ENCODE measurements at regions not wholly inside any gene's neighbourhood (a gene's known extent, or its start where the extent isn't known, plus 50 kb on each side); places are given as distances from the start of the nearest gene placed in this dataset.

DNA sequence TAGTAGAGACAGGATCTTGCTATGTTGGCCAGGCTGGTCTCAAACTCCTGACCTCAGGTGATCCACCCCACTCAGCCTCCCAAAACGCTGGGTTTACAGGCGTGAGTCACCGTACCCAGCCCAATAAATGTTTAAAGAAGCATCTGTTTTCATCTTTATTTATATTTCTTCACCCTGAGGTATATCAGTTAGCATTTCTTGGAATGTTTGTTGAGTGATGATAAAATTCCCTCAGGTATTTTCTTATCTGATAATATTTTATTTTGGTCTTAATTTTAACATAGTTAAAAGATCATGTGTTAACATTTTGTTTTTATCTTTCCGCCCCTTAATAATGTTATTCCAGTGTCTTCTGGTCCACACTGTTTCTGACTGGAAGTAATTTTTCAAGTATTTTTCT, 839.6 kb upstream of the CDH10 start:
- TF ChIP-seq FOXK2 (IDR thresholded peaks at IDR 0.05) (no peak), FOXM1 (IDR thresholded peaks at IDR 0.05; ENCODE audit: borderline replicate concordance) (no peak), SP1 (IDR thresholded peaks at IDR 0.05) (no peak), HDGF (IDR thresholded peaks at IDR 0.05; ENCODE audit: borderline replicate concordance) (no peak), L3MBTL2 (conservative IDR thresholded peaks at IDR 0.05) (no peak), SUZ12 (IDR thresholded peaks at IDR 0.05) (no peak), TARDBP (IDR thresholded peaks at IDR 0.05) (no peak), LEF1 (IDR thresholded peaks at IDR 0.05; ENCODE audit: borderline replicate concordance) (no peak), ELF4 (IDR thresholded peaks at IDR 0.05) (no peak), ZNF384 (IDR thresholded peaks at IDR 0.05) (no peak), CTBP1 (IDR thresholded peaks at IDR 0.05; ENCODE audit: borderline replicate concordance) (no peak), NFRKB (IDR thresholded peaks at IDR 0.05) (no peak)
- TF ChIP-seq, protein P1, sequence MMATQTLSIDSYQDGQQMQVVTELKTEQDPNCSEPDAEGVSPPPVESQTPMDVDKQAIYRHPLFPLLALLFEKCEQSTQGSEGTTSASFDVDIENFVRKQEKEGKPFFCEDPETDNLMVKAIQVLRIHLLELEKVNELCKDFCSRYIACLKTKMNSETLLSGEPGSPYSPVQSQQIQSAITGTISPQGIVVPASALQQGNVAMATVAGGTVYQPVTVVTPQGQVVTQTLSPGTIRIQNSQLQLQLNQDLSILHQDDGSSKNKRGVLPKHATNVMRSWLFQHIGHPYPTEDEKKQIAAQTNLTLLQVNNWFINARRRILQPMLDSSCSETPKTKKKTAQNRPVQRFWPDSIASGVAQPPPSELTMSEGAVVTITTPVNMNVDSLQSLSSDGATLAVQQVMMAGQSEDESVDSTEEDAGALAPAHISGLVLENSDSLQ (IDR thresholded peaks at IDR 0.05), result no peak
- ChIA-PET POLR2A (no interaction called here), CTCF (no interaction called here)
- DNase-seq (ENCODE audit: extremely low spot score), result no peak

DNA sequence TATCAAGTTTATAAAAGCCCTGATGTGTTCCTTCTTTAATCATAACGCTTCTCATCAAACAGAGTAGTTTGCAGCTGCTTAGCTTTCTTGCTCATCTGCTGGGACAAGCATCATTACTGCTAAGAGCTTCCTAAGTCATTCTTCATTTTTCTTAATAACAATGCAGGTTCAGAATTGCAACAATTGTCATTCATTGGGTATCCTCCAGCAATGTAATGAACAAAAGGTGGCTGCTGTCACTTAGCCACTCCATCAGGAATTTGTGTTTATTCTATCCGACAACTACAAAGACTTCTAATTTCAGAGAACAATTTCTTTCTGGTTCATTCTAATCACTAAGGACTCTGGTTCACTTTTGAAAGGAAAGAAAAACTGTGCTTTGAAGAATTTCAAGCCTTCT, 836.7 kb upstream of the CDH10 start:
- POLR2A ChIA-PET, result no interaction called here
- DNase-seq (ENCODE audit: extremely low spot score), result no peak
- CTCF ChIA-PET, result no interaction called here
- TF ChIP-seq FOXA1 (IDR thresholded peaks at IDR 0.05) (no peak), ARNT (IDR thresholded peaks at IDR 0.05) (no peak), NFRKB (IDR thresholded peaks at IDR 0.05) (no peak), ZNF384 (IDR thresholded peaks at IDR 0.05) (no peak), FOXK2 (IDR thresholded peaks at IDR 0.05) (no peak), HDGF (IDR thresholded peaks at IDR 0.05; ENCODE audit: borderline replicate concordance) (no peak), SUZ12 (IDR thresholded peaks at IDR 0.05) (no peak)

DNA sequence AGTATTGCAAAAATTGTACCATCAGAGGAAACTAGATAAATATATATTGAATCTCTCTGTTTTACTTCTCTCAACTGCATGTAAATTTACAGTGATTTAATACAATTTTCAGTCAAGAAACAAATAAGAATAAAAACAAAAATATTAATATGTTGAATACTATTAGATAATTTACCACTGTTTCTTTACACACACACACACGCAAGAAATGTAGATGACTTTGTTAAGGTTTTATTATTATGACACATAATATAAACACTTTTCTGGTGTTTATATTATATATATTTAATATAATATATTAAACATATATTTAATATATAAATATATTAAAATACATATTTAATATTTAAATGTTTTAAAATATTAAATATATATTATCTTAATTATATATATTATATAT, 814.3 kb upstream of the CDH10 start:
- TF ChIP-seq ARNT (IDR thresholded peaks at IDR 0.05) (no peak), FOXA1 (IDR thresholded peaks at IDR 0.05) (no peak), FOXM1 (IDR thresholded peaks at IDR 0.05; ENCODE audit: borderline replicate concordance) (no peak), HDGF (IDR thresholded peaks at IDR 0.05; ENCODE audit: borderline replicate concordance) (no peak), TARDBP (IDR thresholded peaks at IDR 0.05) (no peak)
- POLR2A ChIA-PET, result no interaction called here

DNA sequence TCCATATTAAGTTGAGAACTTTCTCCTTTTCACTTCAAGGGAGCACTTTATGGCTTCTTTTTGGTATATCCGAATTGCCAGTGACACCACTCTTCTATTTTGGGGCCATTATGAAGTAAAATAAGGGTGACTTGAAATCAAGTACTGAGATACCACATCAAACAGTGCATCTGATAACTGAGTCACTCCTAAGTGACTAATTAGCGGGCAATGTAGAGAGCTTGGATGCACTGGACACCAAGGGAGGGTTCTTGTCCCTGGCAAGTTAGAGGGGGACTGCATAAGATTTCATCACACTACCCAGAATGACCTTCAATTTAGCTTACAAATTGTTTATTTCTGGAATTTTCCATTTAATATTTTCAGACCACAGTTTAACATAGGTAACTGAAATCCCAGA, 813.9 kb upstream of the CDH10 start:
- ChIA-PET CTCF (no interaction called here), POLR2A (no interaction called here)
- no peak for DNase-seq (ENCODE audit: extremely low spot score)
- TF ChIP-seq FOXK2 (IDR thresholded peaks at IDR 0.05) (no peak), ZNF384 (IDR thresholded peaks at IDR 0.05) (no peak), LEF1 (IDR thresholded peaks at IDR 0.05; ENCODE audit: borderline replicate concordance) (no peak), BHLHE40 (IDR thresholded peaks at IDR 0.05; ENCODE audit: borderline replicate concordance) (no peak), ARNT (IDR thresholded peaks at IDR 0.05) (no peak), SP1 (IDR thresholded peaks at IDR 0.05) (no peak), SUZ12 (IDR thresholded peaks at IDR 0.05) (no peak), FOXM1 (IDR thresholded peaks at IDR 0.05; ENCODE audit: borderline replicate concordance) (no peak), NFRKB (IDR thresholded peaks at IDR 0.05) (no peak), CTBP1 (IDR thresholded peaks at IDR 0.05; ENCODE audit: borderline replicate concordance) (no peak), HDGF (IDR thresholded peaks at IDR 0.05; ENCODE audit: borderline replicate concordance) (no peak), L3MBTL2 (conservative IDR thresholded peaks at IDR 0.05) (no peak), TARDBP (IDR thresholded peaks at IDR 0.05) (no peak), ELF4 (IDR thresholded peaks at IDR 0.05) (no peak)
- TF ChIP-seq, protein P1 (IDR thresholded peaks at IDR 0.05), result no peak

More for the DNA sequence above, 814.3 kb upstream of the CDH10 start:
- DNase-seq (ENCODE audit: extremely low spot score), result no peak
- CTCF ChIA-PET, result no interaction called here

DNA sequence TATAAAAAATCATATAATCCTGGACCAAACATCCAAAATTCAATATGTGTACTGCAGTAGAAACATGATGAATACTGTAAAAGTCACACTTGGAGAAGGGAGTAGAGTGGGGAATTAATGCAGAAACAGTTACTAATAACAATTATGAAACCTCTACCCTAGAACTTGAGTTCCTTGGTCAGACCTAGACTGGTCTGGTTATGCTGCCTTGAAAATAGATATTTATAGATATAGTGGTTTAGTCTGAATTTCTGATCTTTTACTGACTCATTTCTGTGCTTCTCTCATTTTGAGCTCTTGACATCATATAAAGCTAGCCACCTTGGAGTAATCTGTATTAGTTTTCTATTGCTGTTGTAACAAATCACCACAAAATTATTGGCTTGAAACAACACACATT, 808.7 kb upstream of the CDH10 start:
- TF ChIP-seq FOXM1 (IDR thresholded peaks at IDR 0.05; ENCODE audit: borderline replicate concordance) (no peak), HDGF (IDR thresholded peaks at IDR 0.05; ENCODE audit: borderline replicate concordance) (no peak)
- ChIA-PET POLR2A (no interaction called here), CTCF (no interaction called here)
- no peak for DNase-seq (ENCODE audit: extremely low spot score)

DNA sequence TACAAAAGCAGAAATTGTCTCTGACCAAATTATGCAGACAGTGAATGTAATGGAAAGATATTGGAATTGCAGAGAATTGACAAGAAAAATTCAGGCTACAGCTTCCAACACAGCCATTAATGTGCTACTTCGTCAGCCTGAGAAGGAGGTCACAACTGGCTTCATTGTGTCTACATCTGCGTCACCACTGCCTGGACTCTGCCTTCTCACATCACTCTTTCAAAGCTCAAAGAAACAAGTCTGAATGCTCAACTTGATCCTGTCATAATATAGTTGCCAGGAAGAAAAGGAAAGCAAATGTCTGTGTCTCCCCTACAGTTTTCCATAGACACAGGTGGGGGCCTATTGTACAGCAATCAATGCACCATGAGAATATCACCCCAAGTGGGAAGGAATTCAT, 806.5 kb upstream of the CDH10 start:
- no peak for DNase-seq (ENCODE audit: extremely low spot score)
- TF ChIP-seq BHLHE40 (IDR thresholded peaks at IDR 0.05; ENCODE audit: borderline replicate concordance), result no peak
- no peak for TF ChIP-seq FOXK2 (IDR thresholded peaks at IDR 0.05)
- no peak for TF ChIP-seq LEF1 (IDR thresholded peaks at IDR 0.05; ENCODE audit: borderline replicate concordance)
- no peak for TF ChIP-seq ELF4 (IDR thresholded peaks at IDR 0.05)
- no peak for TF ChIP-seq FOXM1 (IDR thresholded peaks at IDR 0.05; ENCODE audit: borderline replicate concordance)
- POLR2A ChIA-PET, result no interaction called here
- CTCF ChIA-PET, result no interaction called here

DNA sequence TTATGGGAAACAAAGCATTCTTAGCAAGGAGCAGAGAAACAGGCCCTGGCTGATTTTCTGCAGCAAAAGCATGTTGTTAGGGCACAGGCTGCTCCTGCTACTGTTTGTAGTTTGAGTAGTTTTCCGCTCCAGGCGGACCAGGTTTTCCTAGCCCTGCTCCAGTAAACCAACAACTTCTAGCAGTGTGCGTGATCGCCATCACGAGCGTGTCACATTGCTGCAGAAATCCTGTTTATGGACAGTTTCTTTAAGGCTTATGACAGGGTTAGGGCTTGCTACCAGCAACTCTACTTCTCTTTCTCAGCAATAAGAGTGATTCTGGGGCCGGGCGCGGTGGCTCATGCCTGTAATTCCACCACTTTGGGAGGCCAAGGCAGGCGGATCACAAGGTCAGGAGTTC, 803.9 kb upstream of the CDH10 start:
- TF ChIP-seq ARNT (IDR thresholded peaks at IDR 0.05), result no peak
- no peak for TF ChIP-seq SUZ12 (IDR thresholded peaks at IDR 0.05)
- TF ChIP-seq FOXA1 (IDR thresholded peaks at IDR 0.05), result no peak
- TF ChIP-seq, protein P1 (IDR thresholded peaks at IDR 0.05), result no peak
- no peak for TF ChIP-seq FOXK2 (IDR thresholded peaks at IDR 0.05)
- no peak for TF ChIP-seq CTBP1 (IDR thresholded peaks at IDR 0.05; ENCODE audit: borderline replicate concordance)
- TF ChIP-seq ZNF384 (IDR thresholded peaks at IDR 0.05), result no peak
- TF ChIP-seq SP1 (IDR thresholded peaks at IDR 0.05), result no peak
- TF ChIP-seq NFRKB (IDR thresholded peaks at IDR 0.05), result no peak
- no peak for TF ChIP-seq BHLHE40 (IDR thresholded peaks at IDR 0.05; ENCODE audit: borderline replicate concordance)
- no peak for TF ChIP-seq HDGF (IDR thresholded peaks at IDR 0.05; ENCODE audit: borderline replicate concordance)
- no peak for TF ChIP-seq LEF1 (IDR thresholded peaks at IDR 0.05; ENCODE audit: borderline replicate concordance)
- TF ChIP-seq TARDBP (IDR thresholded peaks at IDR 0.05), result no peak
- TF ChIP-seq FOXM1 (IDR thresholded peaks at IDR 0.05; ENCODE audit: borderline replicate concordance), result no peak
- TF ChIP-seq ELF4 (IDR thresholded peaks at IDR 0.05), result no peak
- no peak for TF ChIP-seq L3MBTL2 (conservative IDR thresholded peaks at IDR 0.05)
- CTCF ChIA-PET, result no interaction called here
- POLR2A ChIA-PET, result no interaction called here
- DNase-seq (ENCODE audit: extremely low spot score), result no peak
